BJ (cell line): ENCODE measurements at regions not wholly inside any gene's neighbourhood (a gene's known extent, or its start where the extent isn't known, plus 50 kb on each side); places are given as distances from the start of the nearest gene placed in this dataset.

Experiments used
- CTCF ChIA-PET: fragments of 350-600 bp; formaldehyde crosslinking; extraction: SDS; loops from one replicate; lab custom pipeline; 2021; ENCODE audit warnings: antibody characterized with exemption, inconsistent platforms; lab: Yijun Ruan, JAX
- POLR2A ChIA-PET: fragments of 300-600 bp; sonication (Branson Sonifier 250); formaldehyde crosslinking; extraction: SDS; loops from one replicate; lab custom pipeline; 2021; ENCODE audit warnings: antibody characterized with exemption; lab: Charles Lee
- DNase-seq: peaks from one replicate; pipeline ENCODE4 v3.0.0-alpha.2; 2011; ENCODE audit warnings: low read depth
- H3K27me3 ChIP-seq: 2 replicates; pipeline ENCODE4 v1.6.0; 2011; ENCODE audit warnings: low read length; ENCODE audit not compliant: control insufficient read depth, insufficient read depth
- H3K36me3 ChIP-seq: 2 replicates; pipeline ENCODE4 v1.5.1; 2011; ENCODE audit warnings: low read length; ENCODE audit not compliant: control insufficient read depth, insufficient read depth
- H3K4me3 ChIP-seq: 2 replicates; pipeline ENCODE4 v1.5.1; 2011; ENCODE audit warnings: low read depth, mild to moderate bottlenecking, control low read depth, low read length
- TF ChIP-seq, protein P1 (sequence below): IDR thresholded peaks from 2 replicates; pipeline ENCODE4 v1.5.1; 2011; ENCODE audit warnings: low read depth, mild to moderate bottlenecking, control low read depth, inconsistent platforms, low read length, moderate library complexity; ENCODE audit not compliant: insufficient read depth

DNA sequence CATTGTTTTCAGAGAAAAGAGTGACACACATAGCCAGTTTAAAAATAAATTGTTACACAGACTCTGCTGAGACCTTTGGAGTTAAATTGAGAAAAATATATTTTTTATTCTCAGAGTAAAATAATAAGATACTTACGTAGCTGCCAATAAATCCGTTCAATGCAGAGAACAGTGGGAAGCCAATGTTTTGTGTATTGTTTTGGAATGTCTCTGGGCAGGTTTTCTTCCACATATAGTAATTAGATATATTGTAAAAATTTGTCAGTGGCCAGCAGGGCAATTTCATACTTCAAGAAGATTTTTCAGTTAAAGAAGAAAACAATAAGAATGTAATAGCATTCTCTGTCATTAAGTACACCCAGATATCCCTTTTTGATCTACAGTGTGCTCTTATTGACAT, 999.5 kb upstream of the INTU start:
- CTCF ChIA-PET = no interaction called here
- TF ChIP-seq, protein P1, sequence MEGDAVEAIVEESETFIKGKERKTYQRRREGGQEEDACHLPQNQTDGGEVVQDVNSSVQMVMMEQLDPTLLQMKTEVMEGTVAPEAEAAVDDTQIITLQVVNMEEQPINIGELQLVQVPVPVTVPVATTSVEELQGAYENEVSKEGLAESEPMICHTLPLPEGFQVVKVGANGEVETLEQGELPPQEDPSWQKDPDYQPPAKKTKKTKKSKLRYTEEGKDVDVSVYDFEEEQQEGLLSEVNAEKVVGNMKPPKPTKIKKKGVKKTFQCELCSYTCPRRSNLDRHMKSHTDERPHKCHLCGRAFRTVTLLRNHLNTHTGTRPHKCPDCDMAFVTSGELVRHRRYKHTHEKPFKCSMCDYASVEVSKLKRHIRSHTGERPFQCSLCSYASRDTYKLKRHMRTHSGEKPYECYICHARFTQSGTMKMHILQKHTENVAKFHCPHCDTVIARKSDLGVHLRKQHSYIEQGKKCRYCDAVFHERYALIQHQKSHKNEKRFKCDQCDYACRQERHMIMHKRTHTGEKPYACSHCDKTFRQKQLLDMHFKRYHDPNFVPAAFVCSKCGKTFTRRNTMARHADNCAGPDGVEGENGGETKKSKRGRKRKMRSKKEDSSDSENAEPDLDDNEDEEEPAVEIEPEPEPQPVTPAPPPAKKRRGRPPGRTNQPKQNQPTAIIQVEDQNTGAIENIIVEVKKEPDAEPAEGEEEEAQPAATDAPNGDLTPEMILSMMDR = no peak
- no peak for DNase-seq

DNA sequence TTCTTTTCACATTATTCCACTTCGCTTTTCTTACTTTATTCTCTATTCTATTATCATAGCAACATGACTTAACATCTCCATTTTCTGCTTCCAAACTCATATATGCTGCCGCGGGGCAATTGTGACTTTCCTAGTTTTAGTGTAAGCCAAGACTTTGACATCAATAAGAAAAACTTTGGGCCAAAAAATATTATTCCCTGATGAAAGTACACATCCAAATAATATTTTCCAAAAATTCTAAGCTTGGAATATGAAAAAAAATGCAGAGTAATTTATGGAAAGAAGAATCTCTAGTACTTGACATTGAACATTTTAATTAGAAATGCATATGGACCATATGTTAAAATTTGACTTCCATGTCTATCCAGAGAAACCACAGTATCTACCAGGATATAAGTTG, 995.1 kb upstream of the INTU start:
- no peaks in the 10 kb centered on the region for H3K27me3 ChIP-seq
- H3K36me3 ChIP-seq = no peaks in the 10 kb centered on the region
- TF ChIP-seq, protein P1 = no peak
- ChIA-PET POLR2A (no interaction called here), CTCF (no interaction called here)
- DNase-seq = no peak
- no peak overlapping the region for H3K4me3 ChIP-seq

More for the DNA sequence above, 999.5 kb upstream of the INTU start:
- POLR2A ChIA-PET = no interaction called here
- H3K27me3 ChIP-seq = no peaks in the 10 kb centered on the region
- no peaks in the 10 kb centered on the region for H3K36me3 ChIP-seq
- no peak overlapping the region for H3K4me3 ChIP-seq

DNA sequence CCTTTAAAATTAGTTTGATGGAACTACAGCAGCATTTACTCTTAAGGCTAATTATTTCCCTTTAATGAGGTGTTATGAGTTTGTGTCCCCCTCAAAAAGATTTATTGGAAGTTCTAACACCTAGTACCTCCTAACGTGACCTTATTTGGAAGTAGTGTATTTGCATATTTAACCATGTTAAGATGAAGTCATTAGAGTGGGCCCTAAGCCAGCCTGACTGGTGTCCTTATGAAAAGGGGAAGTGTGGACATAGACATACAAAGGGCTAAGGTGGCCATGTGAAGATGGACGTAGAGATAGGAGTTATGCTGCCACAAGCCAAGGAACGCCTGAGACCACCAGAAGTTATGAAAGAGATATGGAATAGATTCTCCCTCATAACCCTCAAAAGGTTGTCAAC, 985.4 kb upstream of the INTU start:
- DNase-seq = no peak
- CTCF ChIA-PET = no interaction called here
- Histone ChIP-seq H3K27me3 (no peaks in the 10 kb centered on the region), H3K36me3 (no peaks in the 10 kb centered on the region), H3K4me3 (no peak overlapping the region)
- TF ChIP-seq, protein P1 = no peak
- POLR2A ChIA-PET = no interaction called here

DNA sequence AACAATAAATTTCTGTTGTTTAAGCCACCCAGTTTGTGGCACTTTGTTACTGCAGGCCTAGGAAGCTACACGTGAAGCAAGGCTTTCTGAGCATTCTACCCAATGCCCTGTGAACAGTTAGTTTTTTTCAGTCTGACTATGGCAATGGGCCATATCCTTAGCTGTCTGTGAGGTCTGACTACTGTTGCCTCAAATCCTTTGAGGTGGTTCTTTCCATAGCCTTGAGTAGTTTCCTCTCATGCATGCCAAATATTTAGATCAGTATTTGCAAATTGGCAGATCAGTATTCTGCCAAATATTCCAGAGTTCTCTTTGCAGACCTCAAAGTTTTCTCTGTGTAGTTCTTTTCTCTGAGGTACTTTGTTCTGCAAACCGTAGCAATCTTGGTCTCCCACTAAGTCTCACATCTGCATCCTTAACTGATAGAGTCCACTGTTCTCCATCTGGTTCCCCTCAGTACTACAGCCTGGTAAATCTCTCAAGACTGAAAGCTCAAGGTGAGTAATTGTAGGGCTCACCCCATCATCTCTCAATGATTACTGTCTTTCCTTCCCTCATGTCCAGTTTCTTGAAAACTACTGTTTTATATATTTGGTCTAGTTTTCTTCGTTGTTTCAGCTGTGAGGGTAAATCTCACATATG, 984.9 kb upstream of the INTU start:
- POLR2A ChIA-PET = no interaction called here
- H3K4me3 ChIP-seq = no peak overlapping the region
- CTCF ChIA-PET = no interaction called here
- TF ChIP-seq, protein P1 = no peak
- no peaks in the 10 kb centered on the region for H3K36me3 ChIP-seq
- DNase-seq = no peak
- no peaks in the 10 kb centered on the region for H3K27me3 ChIP-seq

DNA sequence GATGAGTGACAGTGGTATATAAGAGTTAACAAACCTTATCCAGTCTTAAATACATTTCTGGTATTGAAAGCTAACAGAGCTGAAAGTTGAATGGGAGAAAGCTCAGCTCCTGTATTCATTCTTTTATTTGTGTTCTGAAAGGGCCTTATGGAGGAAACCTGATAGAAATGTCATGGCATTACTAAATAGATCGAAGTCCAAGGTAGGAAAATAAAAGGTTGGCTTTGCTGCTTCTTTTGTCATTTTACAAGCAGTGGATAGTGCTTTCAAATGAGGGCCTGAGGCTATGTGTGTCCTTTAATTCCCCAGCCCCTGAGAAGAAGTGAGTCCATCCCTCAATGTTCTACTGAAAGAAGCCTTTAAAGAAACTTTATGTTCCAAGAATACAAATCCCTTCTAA, 974.3 kb upstream of the INTU start:
- H3K36me3 ChIP-seq = no peaks in the 10 kb centered on the region
- POLR2A ChIA-PET = no interaction called here
- no peak for DNase-seq
- TF ChIP-seq, protein P1 = no peak
- H3K27me3 ChIP-seq = no peaks in the 10 kb centered on the region
- H3K4me3 ChIP-seq = no peak overlapping the region
- CTCF ChIA-PET = no interaction called here
